NCI-H1048 (cell line): ENCODE measurements at regions not wholly inside any gene's neighbourhood (a gene's known extent, or its start where the extent isn't known, plus 50 kb on each side); places are given as distances from the start of the nearest gene placed in this dataset.
A peak's percentile ranks its signal among the peaks of the same experiment; 100 is the strongest.
"Not testable (repeated sequence)": the region's sequence is repeated elsewhere in the genome, so short reads cannot be mapped to it uniquely, and the experiment has no call there.

Experiments
- DNase-seq: peaks from one replicate; lab custom pipeline; 2025; lab: John Stamatoyannopoulos, UW

GRCh38 chr5:106127341-106127781 lies 1543.4 kb downstream of the EFNA5 start:
- DNase-seq = no peak

GRCh38 chr5:106121972-106122605 lies 1548.6 kb downstream of the EFNA5 start:
- DNase-seq = no peak

GRCh38 chr5:106116682-106117081 lies 1554.1 kb downstream of the EFNA5 start:
- DNase-seq = no peak

GRCh38 chr5:106113922-106114321 lies 1556.8 kb downstream of the EFNA5 start:
- DNase-seq = no peak

GRCh38 chr5:106106384-106106783 lies 1564.4 kb downstream of the EFNA5 start:
- DNase-seq = no peak

- no peak for DNase-seq
Observed at GRCh38 chr5:106097340-106097739, 1573.4 kb downstream of the EFNA5 start.

- DNase-seq = no peak
Observed at GRCh38 chr5:106094839-106095238, 1575.9 kb downstream of the EFNA5 start.

GRCh38 chr5:106094204-106094607 lies 1576.5 kb downstream of the EFNA5 start:
- peak; percentile 77 for DNase-seq

- DNase-seq = no peak
Observed at GRCh38 chr5:106093134-106093533, 1577.6 kb downstream of the EFNA5 start.

- DNase-seq = no peak
Observed at GRCh38 chr5:106092455-106092854, 1578.3 kb downstream of the EFNA5 start.

GRCh38 chr5:106089073-106089472 lies 1581.7 kb downstream of the EFNA5 start:
- no peak for DNase-seq

GRCh38 chr5:106088462-106088861 lies 1582.3 kb downstream of the EFNA5 start:
- no peak for DNase-seq

- no peak for DNase-seq
Observed at GRCh38 chr5:106086352-106086751, 1584.4 kb downstream of the EFNA5 start.

GRCh38 chr5:106085556-106085955 lies 1585.2 kb downstream of the EFNA5 start:
- DNase-seq = no peak

GRCh38 chr5:106085136-106085535 lies 1585.6 kb downstream of the EFNA5 start:
- no peak for DNase-seq

- DNase-seq = no peak
Observed at GRCh38 chr5:106080535-106080934, 1590.2 kb downstream of the EFNA5 start.

GRCh38 chr5:106076655-106077054 lies 1594.1 kb downstream of the EFNA5 start:
- DNase-seq = no peak

GRCh38 chr5:106072208-106072607 lies 1598.5 kb downstream of the EFNA5 start:
- DNase-seq = no peak

- DNase-seq = no peak
Observed at GRCh38 chr5:106047341-106047740, 1623.4 kb downstream of the EFNA5 start.

GRCh38 chr5:106032069-106032468 lies 1638.7 kb downstream of the EFNA5 start:
- DNase-seq = not testable (repeated sequence)

- no peak for DNase-seq
Observed at GRCh38 chr5:106028314-106028713, 1642.4 kb downstream of the EFNA5 start.

- DNase-seq = no peak
Observed at GRCh38 chr5:106020894-106021293, 1649.8 kb downstream of the EFNA5 start.

- no peak for DNase-seq
Observed at GRCh38 chr5:106019261-106019660, 1651.5 kb downstream of the EFNA5 start.

GRCh38 chr5:106017243-106017857 lies 1653.4 kb downstream of the EFNA5 start:
- no peak for DNase-seq
